SKM-1 treated with dmso at 0.1 percent for 144 hours (cell line): ENCODE measurements at regions not wholly inside any gene's neighbourhood (a gene's known extent, or its start where the extent isn't known, plus 50 kb on each side); places are given as distances from the start of the nearest gene placed in this dataset.

Source experiments
- DNase-seq: peaks from one replicate; lab custom pipeline; 2025; ENCODE audit not compliant: unreplicated experiment; lab: John Stamatoyannopoulos, UW

DNA sequence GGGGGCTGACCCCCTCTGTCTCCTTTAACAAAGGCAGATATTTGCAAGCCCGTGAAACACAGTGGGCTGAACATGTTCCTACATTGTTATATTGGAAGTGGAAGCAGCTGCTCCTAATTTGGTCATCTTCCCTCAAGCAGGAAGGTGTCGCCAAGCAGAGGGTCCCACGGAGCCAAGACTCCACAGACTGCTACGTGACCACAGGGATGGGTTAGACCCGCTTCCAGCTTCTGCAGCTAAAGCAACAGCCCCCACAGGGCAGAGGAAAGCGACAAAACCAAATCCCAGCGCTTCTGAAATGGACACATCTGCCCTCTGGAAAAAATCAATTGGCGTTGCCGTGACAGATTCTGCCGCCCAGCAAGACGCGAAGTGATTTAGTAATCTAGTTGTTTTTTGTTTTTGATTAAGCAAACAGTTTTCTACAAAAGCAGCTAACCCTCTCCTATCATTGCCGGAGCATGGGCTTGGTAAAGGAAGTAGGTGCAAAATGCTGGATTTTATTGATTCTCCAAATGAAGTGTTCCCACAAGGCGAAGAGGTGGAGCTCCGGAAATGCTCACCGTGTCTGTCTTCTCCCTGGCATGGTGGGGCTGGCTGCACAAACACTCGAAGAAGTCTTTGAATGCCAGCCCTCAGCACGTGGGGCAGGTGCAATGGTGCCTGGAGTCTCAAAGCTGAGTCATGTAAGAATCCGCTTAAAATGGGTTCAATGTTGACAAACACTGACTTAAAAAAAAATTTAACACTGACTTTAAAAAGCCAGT is 79.4 kb upstream of the FRMD1 start:
- no peak for DNase-seq

DNA sequence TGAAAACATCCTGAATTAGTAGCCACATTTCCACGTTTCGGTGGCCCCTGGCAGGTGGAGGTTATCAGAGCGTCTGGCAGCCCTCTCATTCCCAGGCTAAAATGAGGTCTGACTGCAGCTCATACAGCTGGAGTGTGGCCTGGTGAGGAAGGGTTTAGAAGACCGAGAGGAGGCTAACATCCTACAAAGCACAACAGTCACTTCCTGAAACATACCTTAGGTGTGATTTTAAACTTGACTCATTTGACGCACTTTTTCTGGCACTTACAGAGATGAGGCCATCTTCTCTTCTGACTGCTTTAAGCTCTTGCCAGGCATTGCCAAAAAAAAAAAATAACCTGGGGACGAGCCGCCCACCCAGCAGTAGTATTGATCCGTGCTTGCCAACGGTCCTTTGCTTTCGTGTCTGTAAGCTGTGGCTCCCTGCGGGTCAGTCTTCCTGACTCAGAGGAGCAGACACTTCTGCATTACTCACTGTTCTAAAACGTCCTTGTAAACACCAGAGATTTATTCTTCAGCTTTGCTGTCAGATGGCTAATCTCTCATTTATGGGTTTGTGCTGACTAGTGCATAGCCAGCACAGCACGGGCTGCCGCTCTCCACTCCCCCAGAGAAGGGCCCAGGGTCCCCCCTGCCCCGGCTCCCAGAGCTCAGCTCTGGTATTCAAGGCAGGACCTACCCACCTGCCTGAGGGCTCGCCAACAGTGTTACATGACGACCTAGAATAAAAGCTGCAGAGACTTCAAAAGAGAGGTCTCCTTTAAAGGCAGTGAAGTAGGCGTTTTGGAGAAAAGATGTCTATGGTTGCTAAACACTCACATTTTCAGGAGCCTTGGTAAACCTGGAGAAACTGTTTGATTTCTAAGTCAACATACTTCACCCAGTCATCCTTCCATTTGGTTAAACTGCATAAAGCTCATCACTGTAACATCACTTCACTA is 78.5 kb upstream of the FRMD1 start:
- no peak for DNase-seq

DNA sequence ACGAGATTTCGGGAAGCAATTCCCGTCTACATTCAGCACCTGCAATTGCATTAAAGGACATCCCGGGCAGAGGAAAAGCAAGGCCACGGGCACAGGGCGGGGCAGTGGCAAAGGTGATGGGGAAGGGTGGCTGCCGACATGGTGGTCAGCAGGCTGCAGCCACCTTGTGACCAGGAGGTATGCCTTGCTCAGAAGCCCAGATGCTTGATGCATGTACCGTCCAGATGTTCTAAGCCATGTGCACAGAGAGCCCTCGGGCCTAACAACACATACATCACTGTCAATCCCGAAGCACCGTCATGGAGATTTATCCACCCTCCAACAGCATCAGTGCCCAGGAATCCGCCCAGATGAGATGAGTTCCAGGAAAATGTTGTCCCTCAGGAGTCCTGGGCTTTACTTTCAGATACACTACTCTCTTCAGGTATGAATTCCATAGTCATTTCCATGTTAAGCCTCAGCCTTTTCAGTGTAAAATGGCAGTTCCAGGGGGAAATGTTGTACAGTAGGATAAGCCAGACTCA is 77.8 kb upstream of the FRMD1 start:
- DNase-seq, result no peak

DNA sequence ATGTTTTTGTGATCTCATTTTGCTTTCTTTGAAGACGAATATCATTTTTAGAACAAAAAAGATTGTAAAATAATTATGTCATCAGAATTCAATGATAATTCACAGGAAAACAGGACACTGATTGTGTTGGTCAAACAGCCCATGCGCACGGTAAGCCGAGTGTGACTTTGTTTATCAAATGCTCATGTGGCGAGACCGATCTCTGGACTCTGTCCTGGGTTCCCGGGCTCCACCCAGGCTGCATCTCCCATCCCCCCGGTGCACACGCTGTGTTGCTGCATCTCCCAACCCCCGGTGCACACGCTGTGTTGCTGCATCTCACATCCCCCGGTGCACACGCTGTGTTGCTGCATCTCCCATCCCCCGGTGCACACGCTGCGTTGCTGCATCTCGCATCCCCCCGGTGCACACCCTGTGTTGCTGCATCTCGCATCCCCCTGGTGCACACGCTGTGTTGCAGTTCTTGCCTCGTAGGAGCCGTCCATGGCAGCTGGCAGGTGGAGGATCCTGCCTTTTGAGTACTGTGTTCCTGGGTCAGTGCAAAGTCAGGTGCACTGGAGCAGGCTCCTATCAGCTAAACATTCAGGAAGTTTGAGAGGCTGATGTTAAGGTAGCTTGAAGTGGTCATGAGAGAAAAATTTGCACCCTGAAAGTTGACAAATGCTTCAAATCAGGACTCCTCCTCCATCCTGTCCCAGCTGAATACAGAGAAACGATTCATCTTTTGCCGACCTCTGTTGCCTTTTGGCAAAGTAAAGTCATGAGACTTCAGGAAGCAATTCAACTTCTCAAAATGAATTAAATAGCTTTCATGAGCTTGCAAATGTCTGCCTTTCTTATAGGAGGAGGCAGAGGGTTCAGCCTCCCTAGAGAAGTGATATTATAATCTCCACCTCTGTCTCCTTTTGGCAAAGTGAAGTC is 77.1 kb upstream of the FRMD1 start:
- no peak for DNase-seq

DNA sequence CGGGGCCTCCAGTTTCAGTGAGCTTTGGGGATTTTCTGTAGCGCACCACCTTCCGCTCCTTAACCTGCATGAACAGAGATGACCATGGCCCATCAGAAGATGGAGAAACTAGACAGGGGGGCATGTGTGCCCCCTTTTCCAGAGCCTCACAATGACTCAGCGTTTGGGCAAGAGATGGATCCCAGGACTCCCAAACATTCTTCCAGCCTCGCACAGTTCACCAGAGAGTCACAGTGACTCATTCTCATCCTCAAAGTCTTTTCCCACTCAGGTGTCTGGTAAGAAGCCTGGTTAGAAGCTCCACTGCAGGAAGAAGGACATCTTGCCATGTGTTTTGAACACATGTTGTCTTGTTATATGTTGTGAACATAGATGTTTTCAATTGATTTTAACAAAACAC is 76.2 kb upstream of the FRMD1 start:
- DNase-seq, result no peak

DNA sequence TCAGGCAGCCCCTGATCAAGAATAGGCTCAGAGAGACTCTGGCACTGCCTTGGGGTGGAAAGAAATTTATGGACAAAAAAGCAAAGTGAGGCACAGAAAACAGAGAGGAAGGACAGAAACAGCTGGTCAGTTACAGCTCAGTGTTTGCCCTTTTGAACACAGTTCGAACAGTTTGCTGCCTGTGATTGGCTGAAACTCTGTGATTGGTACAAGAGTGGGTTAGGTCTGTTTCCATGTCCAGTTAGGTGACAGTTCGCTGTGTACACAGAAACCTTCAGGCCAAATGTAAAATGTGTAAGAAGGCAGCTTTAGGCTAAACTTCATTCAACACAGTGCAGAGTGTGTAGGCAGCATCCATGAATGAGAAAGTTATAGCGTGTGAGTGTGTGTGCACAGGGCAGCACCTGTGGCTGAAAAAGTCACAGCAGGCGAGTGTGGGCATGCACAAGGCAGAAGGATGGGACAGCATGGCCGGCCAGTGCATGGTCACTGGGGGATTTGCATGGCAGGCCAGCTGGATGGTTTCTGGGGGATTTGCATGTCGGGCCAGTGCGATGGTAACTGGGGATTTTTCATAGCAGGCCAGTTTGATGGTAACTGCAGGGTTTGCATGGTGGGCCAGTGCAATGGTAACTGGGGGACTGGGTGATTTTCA is 75.4 kb upstream of the FRMD1 start:
- no peak for DNase-seq

DNA sequence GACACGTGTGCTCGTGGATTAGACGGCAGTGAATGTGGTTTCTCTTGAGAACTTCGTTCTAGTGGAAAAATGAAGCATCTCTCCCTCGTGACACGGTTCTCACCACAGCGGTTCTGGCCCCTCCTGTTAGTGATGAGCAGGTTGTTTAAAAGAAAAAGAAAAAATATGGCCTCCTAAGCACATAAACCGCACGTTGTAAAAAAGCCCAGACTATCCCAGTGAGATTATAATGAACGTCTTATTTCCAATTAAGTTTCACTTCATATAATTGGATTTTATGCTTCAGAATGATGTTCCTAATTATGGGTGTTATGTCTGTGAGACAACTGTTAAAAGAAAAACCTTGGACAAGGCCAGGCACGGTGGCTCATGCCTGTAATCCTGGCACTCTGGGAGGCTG is 74.5 kb upstream of the FRMD1 start:
- DNase-seq, result no peak

DNA sequence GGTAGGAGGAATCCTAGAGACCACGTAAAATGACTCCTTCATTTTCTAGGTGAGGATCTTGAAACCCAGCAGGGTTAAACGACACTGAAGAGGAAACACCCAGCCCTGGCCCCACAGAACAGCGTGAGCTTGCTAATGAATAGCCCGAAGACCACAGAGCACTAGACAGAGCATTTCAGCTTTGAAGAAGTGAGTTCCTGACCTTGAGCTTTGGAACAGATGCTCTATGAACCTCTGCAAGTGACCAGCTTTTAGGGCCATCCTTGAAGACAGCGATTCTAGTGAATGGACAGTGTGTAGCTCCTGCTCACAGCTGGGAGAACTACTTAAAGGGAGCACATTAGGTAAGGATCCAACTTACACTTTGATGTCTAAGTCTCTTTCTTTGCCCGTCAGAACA is 74.0 kb upstream of the FRMD1 start:
- DNase-seq, result no peak

DNA sequence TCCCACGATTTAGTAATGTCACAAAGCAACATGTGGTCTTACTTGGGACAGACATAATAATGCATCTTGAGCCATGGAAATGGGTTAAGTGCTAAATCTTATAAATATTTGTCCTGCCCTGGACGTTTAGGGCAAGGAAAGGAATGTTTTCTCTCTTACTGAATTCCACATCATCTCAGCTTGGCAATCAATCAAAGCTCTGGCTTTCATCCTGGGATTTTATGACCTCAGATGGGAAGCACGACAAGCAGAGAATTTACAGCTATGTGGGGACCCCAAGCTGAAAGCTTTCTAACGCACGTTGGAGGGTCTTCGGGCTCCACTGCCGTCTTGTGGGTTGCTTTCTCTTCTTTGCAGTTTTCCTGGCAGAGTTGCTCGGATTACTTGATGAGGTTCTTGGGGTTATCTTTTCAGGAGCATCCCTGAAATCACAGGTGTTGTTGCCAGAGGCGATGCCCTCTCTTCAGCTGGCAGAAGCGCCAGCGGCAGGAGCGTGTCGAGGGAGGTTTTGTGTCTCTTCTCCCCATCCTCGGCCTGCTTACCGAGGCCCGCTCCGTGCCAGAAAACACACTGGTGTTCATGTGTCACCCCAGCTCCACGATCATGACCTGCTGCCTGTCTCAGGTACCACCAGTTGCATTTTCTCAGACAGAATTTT is 73.4 kb upstream of the FRMD1 start:
- no peak for DNase-seq

DNA sequence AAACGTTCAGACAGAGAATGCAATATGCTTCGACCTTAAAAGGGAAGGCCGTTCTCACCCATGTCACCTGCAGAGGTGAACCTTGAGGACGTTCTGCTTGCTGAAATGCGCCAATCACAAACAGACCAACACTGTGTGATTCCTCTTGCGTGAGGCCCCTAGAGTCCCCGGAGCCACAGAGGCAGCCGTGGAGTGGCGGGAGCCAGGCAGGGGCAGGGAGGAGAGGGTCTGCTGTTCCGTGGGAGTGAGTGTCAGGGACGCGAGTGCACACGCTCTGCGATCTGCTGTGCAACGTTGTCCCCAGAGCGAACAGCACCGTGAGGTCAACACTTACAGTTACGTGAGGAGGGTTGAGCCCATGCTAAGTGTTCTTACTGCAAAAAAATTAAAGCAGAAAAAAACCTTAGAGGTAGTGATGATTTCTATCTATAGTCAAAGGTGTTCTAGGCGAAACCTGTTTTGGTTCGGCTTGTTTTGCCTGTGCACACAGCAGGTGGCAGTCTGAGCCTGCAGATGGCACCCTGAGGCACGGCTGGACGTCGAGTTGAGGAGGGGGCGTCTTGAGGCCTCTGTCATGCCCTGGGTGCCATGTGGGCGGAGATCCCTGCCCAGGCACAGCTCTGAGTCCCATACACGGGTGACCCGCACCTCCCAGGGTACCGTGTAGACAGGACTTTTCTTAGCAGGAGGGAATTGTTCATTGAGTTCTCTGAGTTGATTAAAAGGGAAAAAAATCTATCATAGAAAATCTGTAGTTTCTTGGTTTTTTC is 71.7 kb upstream of the FRMD1 start:
- no peak for DNase-seq

DNA sequence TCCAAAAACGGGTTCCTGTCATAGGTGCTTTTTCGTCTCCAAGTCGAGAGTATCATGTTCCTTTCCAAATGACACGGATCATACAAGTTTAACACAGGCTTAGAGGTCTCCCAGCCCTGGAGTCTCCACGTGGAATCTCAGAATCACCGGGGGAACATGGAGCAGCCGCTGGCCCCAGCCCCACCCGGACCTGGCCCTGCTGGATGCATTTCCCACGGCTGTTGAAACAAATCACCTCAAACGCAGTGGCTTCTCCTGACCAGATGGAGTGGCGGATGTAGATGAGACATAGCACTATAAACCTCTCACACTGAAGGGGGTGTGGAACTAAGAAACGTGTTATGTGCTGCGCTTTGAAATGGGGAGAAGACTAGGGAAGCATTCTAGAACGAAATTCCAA is 70.0 kb upstream of the FRMD1 start:
- no peak for DNase-seq

DNA sequence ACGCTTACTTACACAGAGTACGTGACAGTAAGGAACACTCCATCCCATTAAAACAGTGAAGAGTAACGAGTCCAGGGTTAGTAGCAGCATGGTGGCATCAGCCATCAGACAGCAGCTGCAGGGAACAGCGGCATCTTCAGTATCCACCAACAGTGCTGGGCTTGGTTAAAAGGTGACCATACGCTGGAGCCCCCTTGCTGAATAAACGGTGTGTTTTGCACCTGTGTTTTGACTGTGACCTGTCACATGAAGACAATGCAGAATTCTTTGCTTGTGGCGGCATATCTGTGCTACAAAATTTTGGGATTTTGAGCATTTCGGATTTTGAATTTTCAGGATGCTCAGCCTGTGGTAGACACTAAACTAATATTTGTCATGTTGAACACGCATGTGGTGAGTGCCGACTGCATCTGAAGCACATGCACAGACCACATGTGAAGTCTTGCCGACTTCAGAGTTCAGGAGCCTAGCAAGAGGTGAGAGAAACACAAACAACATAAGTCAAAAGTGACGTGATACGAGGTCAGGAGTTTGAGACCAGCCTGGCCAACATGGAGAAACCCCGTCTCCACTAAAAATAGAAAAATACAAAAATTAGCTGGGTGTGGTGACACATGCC is 69.3 kb upstream of the FRMD1 start:
- DNase-seq, result no peak

DNA sequence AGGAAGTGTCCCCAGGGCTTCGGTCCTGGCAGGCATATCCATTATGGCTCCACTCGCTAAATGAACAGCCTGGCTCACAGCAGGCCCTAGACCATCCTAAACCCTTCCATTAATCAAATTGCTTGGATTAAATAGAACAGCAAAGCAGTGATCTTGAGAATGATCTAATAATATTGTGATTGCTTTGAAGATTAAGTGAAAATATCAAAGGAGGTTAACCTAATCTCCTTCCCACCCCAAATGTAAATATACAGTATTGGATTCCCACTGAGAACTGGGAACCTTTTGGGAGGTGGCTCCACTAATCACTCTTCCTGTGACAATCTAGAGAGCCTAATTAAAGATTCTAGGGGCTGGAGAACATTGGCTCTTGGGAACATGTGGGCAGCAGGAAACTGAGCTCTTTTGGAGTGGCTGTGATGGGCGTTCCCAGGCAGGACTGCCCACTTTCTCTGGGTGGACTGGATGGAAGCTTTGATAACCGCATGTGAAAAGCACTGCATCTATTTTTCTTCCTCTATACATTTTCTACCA is 68.3 kb upstream of the FRMD1 start:
- no peak for DNase-seq

DNA sequence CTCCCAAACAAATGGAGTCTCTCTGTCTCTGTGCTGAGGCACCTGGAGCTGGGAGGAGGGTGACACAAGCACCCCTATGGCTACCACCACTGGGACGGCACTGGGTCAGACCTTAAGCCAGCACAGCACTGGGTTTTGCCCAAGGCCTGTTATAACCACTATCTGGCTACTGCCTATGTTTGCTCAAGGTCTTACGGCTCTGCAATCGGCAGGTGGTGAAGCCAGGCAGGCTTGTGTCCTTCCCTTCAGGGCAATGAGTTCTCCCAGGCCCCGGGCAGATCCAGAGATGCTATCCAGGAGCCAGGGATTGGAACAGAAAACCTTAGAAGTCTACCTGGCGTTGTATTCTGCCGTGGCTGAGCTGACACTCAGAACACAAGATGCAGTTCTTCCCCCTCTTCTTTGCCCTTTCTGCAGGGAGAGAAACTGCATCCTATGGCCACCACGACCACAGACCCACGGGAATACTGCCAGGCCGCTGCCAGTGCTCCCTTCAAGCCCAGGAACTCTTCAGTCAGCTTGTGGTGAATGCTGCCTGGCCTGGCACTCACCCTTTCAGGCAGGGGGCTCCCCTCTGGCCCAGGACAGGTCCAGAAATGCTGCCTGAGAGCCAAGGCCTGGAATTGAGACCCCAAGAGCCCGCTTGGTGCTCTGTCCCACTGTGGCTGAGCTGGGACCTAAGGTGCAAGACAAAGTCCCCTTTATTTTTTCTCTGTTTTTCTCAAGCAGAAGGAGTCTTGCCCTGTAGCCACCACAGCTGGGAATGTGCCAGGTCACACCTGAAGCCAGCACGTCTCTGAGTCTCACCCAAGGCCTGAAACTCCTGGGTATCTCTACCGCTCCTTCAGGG is 67.0 kb upstream of the FRMD1 start:
- DNase-seq, result no peak

DNA sequence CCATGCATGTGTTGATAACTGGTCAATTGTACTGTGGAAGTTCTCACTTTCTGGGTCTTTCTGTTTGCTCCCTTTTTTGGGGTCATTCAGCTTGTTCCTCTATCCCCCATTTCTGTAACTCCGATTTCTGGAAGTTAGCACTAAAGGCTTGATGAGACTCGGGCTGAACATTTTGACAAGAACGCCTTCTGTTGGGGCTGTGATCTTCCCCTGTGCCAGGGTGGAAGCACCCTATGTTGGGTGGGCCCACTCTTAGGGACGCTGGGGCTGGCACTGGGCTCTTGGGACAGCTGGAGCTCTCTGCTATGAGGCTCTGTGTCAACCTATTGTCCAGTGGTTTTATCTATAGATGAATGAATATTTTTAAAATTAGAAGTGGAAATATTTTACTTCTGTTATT is 60.1 kb upstream of the FRMD1 start:
- DNase-seq, result no peak

DNA sequence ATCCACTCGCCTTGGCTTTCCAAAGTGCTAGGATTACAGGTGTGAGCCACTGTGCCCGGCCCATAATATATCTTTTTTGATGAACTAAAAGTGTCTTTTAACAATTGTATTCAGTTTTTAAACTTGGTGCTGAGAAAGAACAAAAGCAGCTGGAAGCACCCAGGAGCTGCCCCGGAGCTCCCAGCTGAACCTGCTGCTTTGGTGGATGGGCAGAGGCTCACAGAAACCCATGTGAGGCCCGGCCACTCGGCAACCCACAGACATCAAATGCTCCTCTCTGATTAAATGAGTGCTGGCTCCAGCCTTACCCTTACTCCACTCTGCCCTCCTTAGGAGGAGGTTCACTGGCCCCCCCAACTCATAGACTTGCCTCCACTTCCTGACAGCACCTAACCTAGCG is 59.4 kb upstream of the FRMD1 start:
- DNase-seq, result no peak

DNA sequence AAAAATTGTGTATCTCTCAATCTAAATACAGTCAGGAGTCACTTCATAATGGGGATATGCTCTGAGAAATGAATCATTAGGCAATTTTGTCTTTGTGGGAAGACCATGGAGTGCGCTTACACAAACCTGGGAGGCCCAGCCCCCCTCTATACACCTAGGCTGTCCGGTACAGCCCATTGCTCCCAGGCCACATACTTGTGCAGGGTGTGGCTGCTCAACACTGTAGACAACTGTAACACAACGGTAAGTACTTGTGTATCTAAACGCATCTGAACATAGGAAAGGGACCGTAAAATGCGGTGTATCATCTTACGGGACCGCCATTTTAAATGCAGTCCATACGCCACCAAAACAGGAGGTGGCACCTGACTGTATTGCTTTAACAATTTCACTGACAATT is 58.0 kb upstream of the FRMD1 start:
- DNase-seq, result no peak

DNA sequence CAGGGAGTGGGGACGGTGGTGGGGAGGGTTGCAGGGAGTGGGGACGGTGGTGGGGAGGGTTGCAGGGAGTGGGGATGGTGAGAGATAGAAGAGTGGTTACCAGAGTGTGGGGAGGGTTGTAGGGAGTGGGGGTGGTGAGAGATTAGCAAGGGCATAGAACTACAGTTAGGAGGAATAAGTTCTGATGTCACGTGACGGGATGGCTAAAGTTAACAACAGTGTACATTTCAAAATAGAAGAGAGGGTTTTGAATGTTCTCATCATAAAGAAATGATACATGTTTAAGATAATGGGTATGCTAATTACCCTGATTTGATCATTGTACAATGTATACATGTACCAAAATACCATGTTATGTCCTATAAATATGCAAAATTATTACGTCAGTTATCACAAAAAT is 57.6 kb upstream of the FRMD1 start:
- no peak for DNase-seq
